ENCODE measurements at regions not wholly inside any gene's neighbourhood (a gene's known extent, or its start where the extent isn't known, plus 50 kb on each side); places are given as distances from the start of the nearest gene placed in this dataset.

DNA sequence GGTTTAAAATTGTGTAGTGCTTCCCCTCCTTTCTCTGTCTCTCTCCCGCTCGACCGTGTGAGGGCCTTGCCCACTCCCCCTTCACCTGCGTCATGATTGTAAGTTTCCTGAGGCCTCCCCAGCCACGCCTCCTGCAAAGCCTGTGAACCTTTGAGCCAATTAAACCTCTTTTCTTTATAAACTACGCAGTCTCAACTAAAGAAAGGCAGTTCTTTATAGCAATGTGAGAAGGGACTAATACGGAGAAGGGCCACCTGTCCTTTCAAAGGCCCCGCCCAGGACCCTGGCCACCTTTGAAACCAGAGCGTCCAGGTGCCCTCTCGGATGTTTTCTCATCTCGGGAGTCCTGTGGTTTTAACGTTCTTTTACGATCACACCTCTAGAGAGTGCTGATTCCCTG is 741.5 kb downstream of the BRD1 start:
- no peaks in the 10 kb centered on the region for H3K9me3 ChIP-seq
- H3K4me1 ChIP-seq: no peaks in the 10 kb centered on the region
- no peak overlapping the region for H3K27ac ChIP-seq
- H3K4me3 ChIP-seq: no peak overlapping the region
- no peak for DNase-seq (ENCODE audit: low spot score)
- TF ChIP-seq, protein P1, sequence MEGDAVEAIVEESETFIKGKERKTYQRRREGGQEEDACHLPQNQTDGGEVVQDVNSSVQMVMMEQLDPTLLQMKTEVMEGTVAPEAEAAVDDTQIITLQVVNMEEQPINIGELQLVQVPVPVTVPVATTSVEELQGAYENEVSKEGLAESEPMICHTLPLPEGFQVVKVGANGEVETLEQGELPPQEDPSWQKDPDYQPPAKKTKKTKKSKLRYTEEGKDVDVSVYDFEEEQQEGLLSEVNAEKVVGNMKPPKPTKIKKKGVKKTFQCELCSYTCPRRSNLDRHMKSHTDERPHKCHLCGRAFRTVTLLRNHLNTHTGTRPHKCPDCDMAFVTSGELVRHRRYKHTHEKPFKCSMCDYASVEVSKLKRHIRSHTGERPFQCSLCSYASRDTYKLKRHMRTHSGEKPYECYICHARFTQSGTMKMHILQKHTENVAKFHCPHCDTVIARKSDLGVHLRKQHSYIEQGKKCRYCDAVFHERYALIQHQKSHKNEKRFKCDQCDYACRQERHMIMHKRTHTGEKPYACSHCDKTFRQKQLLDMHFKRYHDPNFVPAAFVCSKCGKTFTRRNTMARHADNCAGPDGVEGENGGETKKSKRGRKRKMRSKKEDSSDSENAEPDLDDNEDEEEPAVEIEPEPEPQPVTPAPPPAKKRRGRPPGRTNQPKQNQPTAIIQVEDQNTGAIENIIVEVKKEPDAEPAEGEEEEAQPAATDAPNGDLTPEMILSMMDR (IDR thresholded peaks at IDR 0.05): no peak
- no peaks in the 10 kb centered on the region for H3K27me3 ChIP-seq
- H3K36me3 ChIP-seq: no peaks in the 10 kb centered on the region

DNA sequence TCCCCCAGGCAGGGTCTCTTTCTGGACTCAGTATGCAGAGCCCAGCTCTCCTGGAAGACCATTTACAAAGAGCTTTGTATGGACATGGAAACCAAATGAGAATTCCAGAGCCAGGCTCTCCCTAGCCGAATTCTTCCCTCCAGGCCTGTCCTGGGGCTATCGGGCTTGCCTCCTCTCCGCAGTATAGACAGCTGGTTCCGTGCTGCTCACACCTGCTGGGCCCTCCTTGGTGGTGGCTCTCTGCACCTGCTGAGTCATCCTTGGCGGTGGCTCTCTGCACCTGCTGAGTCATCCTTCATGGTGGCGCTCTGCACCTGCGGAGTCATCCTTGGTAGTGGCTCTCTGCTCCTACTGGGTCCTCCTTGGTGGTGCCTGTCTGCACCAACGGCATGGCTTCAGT is 743.5 kb downstream of the BRD1 start:
- no peak for DNase-seq (ENCODE audit: low spot score)
- H3K9me3 ChIP-seq: no peaks in the 10 kb centered on the region
- no peaks in the 10 kb centered on the region for H3K27me3 ChIP-seq
- no peak overlapping the region for H3K4me3 ChIP-seq
- H3K36me3 ChIP-seq: no peaks in the 10 kb centered on the region
- no peak overlapping the region for H3K27ac ChIP-seq
- TF ChIP-seq, protein P1 (IDR thresholded peaks at IDR 0.05): no peak
- H3K4me1 ChIP-seq: no peaks in the 10 kb centered on the region

DNA sequence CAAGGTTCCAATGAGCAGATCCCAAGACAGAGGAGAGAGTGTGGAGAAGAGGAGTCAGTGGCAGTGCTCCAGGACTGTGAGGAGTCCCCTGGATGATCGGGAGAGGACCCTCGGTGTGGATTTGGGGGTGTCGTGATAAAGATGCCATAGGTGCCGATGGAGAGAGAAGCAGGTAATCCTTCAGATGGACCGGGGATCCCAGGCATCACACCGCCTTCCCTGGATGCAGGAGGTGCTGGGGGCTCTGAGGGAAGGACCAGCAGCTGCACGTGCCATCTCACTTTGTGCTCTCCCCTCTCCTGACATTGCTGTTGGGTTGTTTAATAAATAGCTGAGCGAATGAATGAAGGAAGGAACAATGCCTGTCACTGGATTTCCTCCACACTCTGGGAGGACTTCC is 744.1 kb downstream of the BRD1 start:
- no peaks in the 10 kb centered on the region for H3K27me3 ChIP-seq

DNA sequence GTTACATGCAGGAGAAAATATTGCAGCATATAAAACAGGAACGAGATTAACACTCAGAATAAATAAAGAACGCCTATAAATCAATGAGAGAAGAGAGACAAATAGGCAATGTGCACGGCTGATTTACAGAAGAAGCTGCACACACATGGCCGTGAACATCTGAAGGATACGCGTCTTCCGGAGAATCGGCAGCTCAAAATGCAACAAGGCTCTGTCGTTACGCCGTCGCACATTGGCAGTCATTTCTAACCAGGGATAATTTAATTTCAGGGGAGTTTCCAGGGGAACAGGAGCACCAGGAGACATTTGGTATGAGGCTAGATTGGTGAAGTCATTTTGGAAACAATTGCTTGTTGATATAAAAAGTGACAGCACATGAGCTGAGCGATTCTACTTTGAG is 745.2 kb downstream of the BRD1 start:
- no peaks in the 10 kb centered on the region for H3K27me3 ChIP-seq

More for the DNA sequence above, 744.1 kb downstream of the BRD1 start:
- H3K4me3 ChIP-seq: no peak overlapping the region
- H3K9me3 ChIP-seq: no peaks in the 10 kb centered on the region
- H3K27ac ChIP-seq: no peak overlapping the region
- DNase-seq (ENCODE audit: low spot score): no peak
- TF ChIP-seq, protein P1 (IDR thresholded peaks at IDR 0.05): no peak
- no peaks in the 10 kb centered on the region for H3K36me3 ChIP-seq
- H3K4me1 ChIP-seq: no peaks in the 10 kb centered on the region

DNA sequence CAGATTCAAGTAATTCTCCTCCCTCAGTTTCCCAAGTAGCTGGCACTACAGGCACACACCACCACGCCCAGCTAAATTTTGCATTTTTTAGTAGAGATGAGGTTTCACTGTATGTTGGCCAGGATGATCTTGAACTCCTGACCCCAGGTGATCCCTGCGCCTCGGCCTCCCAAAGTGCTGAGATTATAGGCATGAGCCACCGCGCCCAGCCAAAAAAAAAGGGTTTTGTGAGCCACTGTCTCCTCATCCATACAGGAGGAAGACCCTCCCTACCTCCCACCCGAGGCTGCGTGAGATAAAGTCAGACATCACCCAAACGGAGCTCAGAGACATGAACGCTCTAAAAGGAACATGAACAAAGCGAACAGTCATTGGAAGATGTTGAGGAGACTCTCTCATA is 745.7 kb downstream of the BRD1 start:
- DNase-seq (ENCODE audit: low spot score): no peak
- Histone ChIP-seq H3K9me3 (no peaks in the 10 kb centered on the region), H3K27me3 (no peaks in the 10 kb centered on the region), H3K4me3 (no peak overlapping the region), H3K27ac (no peak overlapping the region), H3K36me3 (no peaks in the 10 kb centered on the region), H3K4me1 (no peaks in the 10 kb centered on the region)
- TF ChIP-seq, protein P1 (IDR thresholded peaks at IDR 0.05): no peak

More for the DNA sequence above, 745.2 kb downstream of the BRD1 start:
- Histone ChIP-seq H3K4me1 (no peaks in the 10 kb centered on the region), H3K4me3 (no peak overlapping the region), H3K27ac (no peak overlapping the region), H3K36me3 (no peaks in the 10 kb centered on the region), H3K9me3 (no peaks in the 10 kb centered on the region)
- DNase-seq (ENCODE audit: low spot score): no peak
- TF ChIP-seq, protein P1 (IDR thresholded peaks at IDR 0.05): no peak

DNA sequence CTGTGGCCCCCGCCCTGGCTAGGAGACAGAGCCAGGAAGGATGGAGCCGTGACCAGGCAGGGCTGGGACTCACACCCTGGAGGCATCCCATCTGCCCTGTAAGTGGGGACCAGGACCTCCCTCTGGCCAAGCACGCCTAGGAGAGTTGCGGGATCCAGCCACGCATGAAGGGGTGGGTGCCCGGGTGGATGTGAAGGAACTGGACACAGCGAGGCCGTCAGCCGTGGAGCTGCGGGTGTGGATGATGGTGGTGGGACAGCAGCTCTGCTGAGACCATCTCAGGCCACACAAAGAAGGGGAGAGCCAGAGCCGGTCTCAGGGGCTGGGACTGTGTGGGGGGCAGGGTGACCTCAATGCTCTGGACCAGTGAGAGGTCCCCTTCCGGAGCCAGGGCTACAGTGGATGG is 746.4 kb downstream of the BRD1 start:
- no peak overlapping the region for H3K4me3 ChIP-seq
- TF ChIP-seq, protein P1 (IDR thresholded peaks at IDR 0.05): no peak
- H3K27ac ChIP-seq: no peak overlapping the region
- no peaks in the 10 kb centered on the region for H3K36me3 ChIP-seq
- DNase-seq (ENCODE audit: low spot score): no peak
- H3K9me3 ChIP-seq: no peaks in the 10 kb centered on the region
- no peaks in the 10 kb centered on the region for H3K4me1 ChIP-seq
- H3K27me3 ChIP-seq: no peaks in the 10 kb centered on the region

Measured in right atrium auricular region (tissue), 2 donors.